Heart right ventricle (tissue), 16 donors: ENCODE measurements at regions not wholly inside any gene's neighbourhood (a gene's known extent, or its start where the extent isn't known, plus 50 kb on each side); places are given as distances from the start of the nearest gene placed in this dataset.

Experiments used
- ATAC-seq, 8 donors: fragments of 200-7000 bp; cut with Tn5 transposase; one replicate each; pipeline ENCODE4 v1.9.1; 2020; ENCODE audit warnings: mild to moderate bottlenecking in 8 of 8, moderate library complexity in 8 of 8, moderate number of reproducible peaks in 1 of 8
- DNase-seq, 2 donors: peaks; one replicate each; pipeline ENCODE4 v3.0.0-alpha.2; 2020
- H3K27ac ChIP-seq, 10 donors: fragments of 200-600 bp; sonication (generic) in 2 of 10; one replicate each; pipeline versions ENCODE4 v1.5.0 to v1.8.0; 2020 to 2022; ENCODE audit warnings: mild to moderate bottlenecking in 3 of 10
- H3K27me3 ChIP-seq, 7 donors: fragments of 200-600 bp; one replicate each; pipeline ENCODE4 v1.8.0; 2021 to 2022; ENCODE audit warnings: mild to moderate bottlenecking in 2 of 7
- H3K36me3 ChIP-seq, 9 donors: fragments of 200-600 bp; sonication (generic) in 1 of 9; one replicate each; pipeline versions ENCODE4 v1.5.0 to v1.8.0; 2020 to 2022; ENCODE audit warnings: mild to moderate bottlenecking in 2 of 9
- H3K4me1 ChIP-seq, 9 donors: fragments of 200-600 bp; sonication (generic) in 1 of 9; one replicate each; pipeline versions ENCODE4 v1.5.0 to v1.8.0; 2020 to 2022; ENCODE audit warnings: mild to moderate bottlenecking in 4 of 9
- H3K4me3 ChIP-seq, 10 donors: fragments of 200-600 bp; sonication (generic) in 2 of 10; one replicate each; pipeline versions ENCODE4 v1.5.0 to v1.8.0; 2020 to 2022; ENCODE audit warnings: mild to moderate bottlenecking in 7 of 10, moderate library complexity in 2 of 10
- H3K9me3 ChIP-seq, 11 donors: fragments of 200-600 bp in 10 of 11; sonication (generic) in 2 of 11; one replicate each; pipeline versions ENCODE4 v1.5.0 to v1.8.0; 2013 to 2022; ENCODE audit warnings: mild to moderate bottlenecking in 2 of 11, control low read depth in 1 of 11, moderate library complexity in 1 of 11
- WGBS, 2 donors: extraction: QIAGEN DNeasy Blood & Tissue Kit; methylation state at CpG; one replicate each; pipeline ENCODE4 v1.1.7; 2013; ENCODE audit warnings: inconsistent platforms in 1 of 2; 5-methylcytosine and 5-hydroxymethylcytosine counted together
- intact Hi-C, 10 donors: fragments of 100-400 bp; cut with DNase I; formaldehyde crosslinking; loops; one replicate each; pipeline versions ENCODE4 v1.11.1 to v1.14.2; 2022
- TF ChIP-seq, protein P1 (sequence below), 9 donors: fragments of 200-600 bp; sonication (generic) in 2 of 9; IDR thresholded peaks; one replicate each; pipeline versions ENCODE4 v1.5.0 to v1.8.0; 2021 to 2022; ENCODE audit warnings: antibody characterized with exemption in 9 of 9, mild to moderate bottlenecking in 5 of 9, moderate library complexity in 1 of 9
- donor health status: Arrhythmogenic right ventricular cardiomyopathy.
- donor health status: ischemic (EF 13 %, LVEDD 7.1; RV severe dilation, severe dysfunction).
- donor health status: healthy with polysubstance abuse.
- donor health status: DM: no; HTN: yes; CAD: no.
- donor health status: DM: no; HTN: no; CAD: no.
- donor health status: ischemic (EF 25% LVEDD 6.9; RV normal size, moderate dysfunction).
- donor health status: ischemic (EF 25% LVEDD 5.7; RV mildly dilated, moderate dysfunction).
- donor health status: healthy.
- donor health status: DM: yes; HTN: yes; CAD: no.
- donor health status: Ischemic cardiomyopathy.
- donor health status: ischemic (EF 35%, LVEDD 5.7; RV mildly dilated, moderate dysfunction).
- donor health status: nonischemic (EF 11% LVEDD 7.7; RV severe dilation, severe dysfunction).
- donor health status: DM: yes; HTN: yes; CAD: no.
- donor health status: PGD.
- donor health status: ischemic (EF 29% LVEDD 5.4; RV normal size, mild dysfunction).
- donor health status: nonischemic (EF 23%, LVEDD 6.1; RV moderate dilation, normal function).

DNA sequence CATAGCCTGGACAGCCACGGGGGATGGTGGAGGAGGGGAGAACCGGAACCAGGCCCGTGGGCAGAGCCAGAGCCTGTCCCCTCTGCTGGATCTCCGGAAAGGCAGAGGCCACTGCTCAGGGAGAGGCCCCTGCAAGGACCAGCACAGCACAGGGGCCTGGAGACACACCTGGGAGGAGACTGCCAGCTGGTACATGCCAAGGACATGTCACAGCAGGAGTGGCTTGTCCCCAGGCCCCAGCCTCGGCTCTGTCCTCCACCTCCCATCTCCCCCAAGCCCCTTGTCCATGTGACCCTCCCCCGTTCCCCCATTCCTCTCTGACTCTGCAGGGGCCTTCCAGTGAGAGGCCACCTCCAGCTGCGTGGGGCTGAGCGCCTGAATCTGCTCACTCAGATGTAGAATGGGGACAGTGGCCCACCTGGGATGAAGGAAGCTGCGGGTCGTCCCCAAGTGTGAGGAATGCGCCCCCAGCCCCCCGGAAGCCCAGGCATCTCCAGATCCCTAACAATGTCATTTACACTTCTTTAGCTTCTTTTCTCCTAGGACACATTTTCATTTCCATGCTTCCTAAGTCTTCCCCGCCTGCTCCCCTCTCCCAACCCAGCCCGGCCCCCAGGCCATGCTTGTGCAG lies 349.6 kb upstream of the IRX2 start:
- TF ChIP-seq, protein P1, sequence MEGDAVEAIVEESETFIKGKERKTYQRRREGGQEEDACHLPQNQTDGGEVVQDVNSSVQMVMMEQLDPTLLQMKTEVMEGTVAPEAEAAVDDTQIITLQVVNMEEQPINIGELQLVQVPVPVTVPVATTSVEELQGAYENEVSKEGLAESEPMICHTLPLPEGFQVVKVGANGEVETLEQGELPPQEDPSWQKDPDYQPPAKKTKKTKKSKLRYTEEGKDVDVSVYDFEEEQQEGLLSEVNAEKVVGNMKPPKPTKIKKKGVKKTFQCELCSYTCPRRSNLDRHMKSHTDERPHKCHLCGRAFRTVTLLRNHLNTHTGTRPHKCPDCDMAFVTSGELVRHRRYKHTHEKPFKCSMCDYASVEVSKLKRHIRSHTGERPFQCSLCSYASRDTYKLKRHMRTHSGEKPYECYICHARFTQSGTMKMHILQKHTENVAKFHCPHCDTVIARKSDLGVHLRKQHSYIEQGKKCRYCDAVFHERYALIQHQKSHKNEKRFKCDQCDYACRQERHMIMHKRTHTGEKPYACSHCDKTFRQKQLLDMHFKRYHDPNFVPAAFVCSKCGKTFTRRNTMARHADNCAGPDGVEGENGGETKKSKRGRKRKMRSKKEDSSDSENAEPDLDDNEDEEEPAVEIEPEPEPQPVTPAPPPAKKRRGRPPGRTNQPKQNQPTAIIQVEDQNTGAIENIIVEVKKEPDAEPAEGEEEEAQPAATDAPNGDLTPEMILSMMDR (IDR thresholded peaks at IDR 0.05): no peak
- no peaks in the 10 kb centered on the region for H3K9me3 ChIP-seq
- intact Hi-C loops: no loop called here
- WGBS, 2 donors: 37 to 48% methylated on average over 14 of the region's 14 CpGs
- no peaks in the 10 kb centered on the region for H3K36me3 ChIP-seq
- ATAC-seq (no peak), DNase-seq (no peak)
- H3K27me3 ChIP-seq: peaks cover 0 to 67% (median 58%) of the 10 kb centered on the region in 7 donors
- no peak overlapping the region for H3K27ac ChIP-seq
- no peaks in the 10 kb centered on the region for H3K4me1 ChIP-seq
- H3K4me3 ChIP-seq: no peak overlapping the region

DNA sequence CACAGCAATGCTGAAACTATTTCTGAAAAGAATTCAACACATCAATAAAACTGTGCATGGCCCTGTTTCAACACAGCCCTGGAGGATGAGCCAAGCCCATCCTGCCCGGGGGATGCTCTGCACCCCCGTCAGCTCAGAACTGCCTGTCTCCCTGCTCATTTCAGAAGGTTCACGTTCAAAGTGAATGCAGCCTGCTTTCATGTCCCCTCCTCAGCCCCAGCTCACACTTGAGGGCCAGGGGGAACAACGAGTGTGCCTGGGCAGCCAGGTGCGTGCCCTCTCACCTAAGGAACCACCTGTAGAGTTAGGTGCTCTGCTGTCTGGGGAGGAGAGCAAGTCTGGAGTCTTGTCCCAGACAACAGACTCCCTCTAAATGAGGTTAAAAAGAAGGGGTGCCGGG lies 348.5 kb upstream of the IRX2 start:
- H3K36me3 ChIP-seq: no peaks in the 10 kb centered on the region
- no peaks in the 10 kb centered on the region for H3K9me3 ChIP-seq
- DNase-seq (no peak), ATAC-seq (no peak)
- WGBS, 2 donors: 71 to 83% methylated on average over 6 of the region's 6 CpGs
- TF ChIP-seq, protein P1 (IDR thresholded peaks at IDR 0.05): no peak
- intact Hi-C loops: no loop called here
- no peak overlapping the region for H3K27ac ChIP-seq
- H3K4me3 ChIP-seq: no peak overlapping the region
- peaks cover 0 to 57% (median 47%) of the 10 kb centered on the region in 7 donors for H3K27me3 ChIP-seq
- no peaks in the 10 kb centered on the region for H3K4me1 ChIP-seq

DNA sequence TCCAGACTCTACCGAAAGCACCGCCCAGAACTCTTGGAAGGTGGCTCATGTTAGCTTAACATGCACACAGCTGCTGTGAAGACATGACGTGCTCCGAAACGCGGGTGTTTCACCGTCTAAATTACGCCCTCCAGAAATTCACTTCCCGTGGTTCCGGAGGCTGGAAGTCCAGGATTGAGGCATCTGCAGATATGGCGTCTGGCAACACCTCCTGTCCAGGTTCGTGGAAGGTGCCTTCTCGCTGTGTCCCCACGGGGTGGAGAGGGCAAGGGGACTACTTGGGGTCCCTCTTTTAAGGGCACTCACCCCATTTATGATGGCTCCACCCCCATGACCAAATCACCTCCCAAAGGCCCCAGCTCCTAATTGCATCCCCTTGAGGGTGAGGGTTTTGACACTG lies 348.0 kb upstream of the IRX2 start:
- intact Hi-C loops: no loop called here
- ATAC-seq (no peak), DNase-seq (no peak)
- Histone ChIP-seq H3K4me3 (no peak overlapping the region), H3K9me3 (no peaks in the 10 kb centered on the region), H3K27me3 (peaks cover 0 to 56% (median 43%) of the 10 kb centered on the region in 7 donors), H3K27ac (no peak overlapping the region), H3K4me1 (no peaks in the 10 kb centered on the region), H3K36me3 (no peaks in the 10 kb centered on the region)
- TF ChIP-seq, protein P1 (IDR thresholded peaks at IDR 0.05): no peak
- WGBS, 2 donors: 78 to 83% methylated on average over 14 of the region's 14 CpGs

DNA sequence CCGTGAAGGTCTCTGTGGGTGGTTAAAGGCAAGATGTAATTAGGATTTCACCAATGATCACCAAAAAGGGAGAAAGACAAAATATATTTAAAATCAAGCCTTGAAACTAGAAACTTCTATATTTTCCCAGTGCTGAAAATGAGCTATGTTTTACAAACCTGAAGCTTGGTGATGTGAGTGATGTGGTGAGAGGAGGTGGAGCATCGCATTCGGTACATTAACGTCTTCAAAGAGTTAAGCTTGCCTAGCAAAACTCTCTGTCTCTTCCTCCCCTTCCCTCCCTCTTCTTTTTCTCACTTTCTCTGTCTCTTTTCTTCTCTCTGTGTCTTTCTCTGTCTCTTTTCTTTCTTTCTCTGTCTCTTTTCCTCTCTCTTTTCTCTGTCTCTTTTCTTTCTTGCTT lies 347.3 kb upstream of the IRX2 start:
- no peaks in the 10 kb centered on the region for H3K9me3 ChIP-seq
- intact Hi-C loops: no loop called here
- no peak overlapping the region for H3K4me3 ChIP-seq
- ATAC-seq: no peak
- H3K27me3 ChIP-seq: peaks cover 0 to 50% (median 36%) of the 10 kb centered on the region in 7 donors
- no peak overlapping the region for H3K27ac ChIP-seq
- H3K4me1 ChIP-seq: no peaks in the 10 kb centered on the region
- TF ChIP-seq, protein P1 (IDR thresholded peaks at IDR 0.05): no peak
- DNase-seq: no peak
- 52 to 57% methylated on average over 4 of the region's 4 CpGs for WGBS, 2 donors
- no peaks in the 10 kb centered on the region for H3K36me3 ChIP-seq
